Smooth muscle cell (in vitro differentiated cells): ENCODE measurements at regions not wholly inside any gene's neighbourhood (a gene's known extent, or its start where the extent isn't known, plus 50 kb on each side); places are given as distances from the start of the nearest gene placed in this dataset.

ENCODE experiments used
- DNase-seq: peaks from one replicate; lab custom pipeline; 2025; ENCODE audit not compliant: unreplicated experiment; lab: John Stamatoyannopoulos, UW
- H2AFZ ChIP-seq: fragments of 200-600 bp; sonication (generic); 2 replicates; pipeline ENCODE4 v1.6.0; 2016; ENCODE audit warnings: antibody characterized with exemption, low read depth, mild to moderate bottlenecking
- H3F3A ChIP-seq: fragments of 200-600 bp; sonication (generic); 2 replicates; pipeline ENCODE4 v1.6.0; 2017; ENCODE audit warnings: antibody characterized with exemption, low read depth
- H3K27ac ChIP-seq: fragments of 200-600 bp; sonication (generic); 2 replicates; pipeline ENCODE4 v1.5.1; 2016; ENCODE audit warnings: low read depth, mild to moderate bottlenecking
- H3K27me3 ChIP-seq: fragments of 200-600 bp; sonication (generic); 2 replicates; pipeline ENCODE4 v1.6.1; 2016; ENCODE audit warnings: low read depth, mild to moderate bottlenecking
- H3K36me3 ChIP-seq: fragments of 200-600 bp; sonication (generic); 2 replicates; pipeline ENCODE4 v1.5.1; 2016; ENCODE audit warnings: low read depth
- H3K4me1 ChIP-seq: fragments of 200-600 bp; sonication (generic); 2 replicates; pipeline ENCODE4 v1.5.1; 2016; ENCODE audit warnings: low read depth
- H3K4me2 ChIP-seq: fragments of 200-600 bp; sonication (generic); 2 replicates; pipeline ENCODE4 v1.6.0; 2016; ENCODE audit warnings: mild to moderate bottlenecking
- H3K4me3 ChIP-seq: fragments of 200-600 bp; sonication (generic); 2 replicates; pipeline ENCODE4 v1.5.1; 2016; ENCODE audit warnings: mild to moderate bottlenecking
- H3K79me2 ChIP-seq: fragments of 200-600 bp; sonication (generic); 2 replicates; pipeline ENCODE4 v1.6.0; 2016; ENCODE audit warnings: low read depth, mild to moderate bottlenecking
- H3K9ac ChIP-seq: fragments of 200-600 bp; sonication (generic); 2 replicates; pipeline ENCODE4 v1.6.0; 2016; ENCODE audit warnings: low read depth
- H3K9me3 ChIP-seq: fragments of 200-600 bp; sonication (generic); replicated peaks from 2 replicates; pipeline ENCODE4 v1.5.1; 2016; ENCODE audit warnings: low read depth
- H4K20me1 ChIP-seq: fragments of 200-600 bp; sonication (generic); 2 replicates; pipeline ENCODE4 v1.6.0; 2016; ENCODE audit warnings: low read depth
- CTCF ChIP-seq: fragments of 200-600 bp; sonication (generic); IDR thresholded peaks from 2 replicates; pipeline ENCODE4 v1.5.1; 2017; ENCODE audit warnings: borderline replicate concordance, mild to moderate bottlenecking, antibody characterized with exemption; ENCODE audit not compliant: insufficient read depth, poor library complexity, severe bottlenecking
- WGBS: methylation state at CpG from one replicate; pipeline ENCODE4 v1.1.7; 2016; ENCODE audit warnings: low lambda C conversion rate; 5-methylcytosine and 5-hydroxymethylcytosine counted together

GRCh38 chr12:124487066-124487833, 80.2 kb downstream of the NCOR2 start:
- Histone ChIP-seq H3K9ac (peak overlapping the region; percentile 15), H4K20me1 (peaks cover 100% of the 10 kb centered on the region), H3K4me2 (peak overlapping the region; percentile 40), H3K27me3 (no peaks in the 10 kb centered on the region), H3K36me3 (no peaks in the 10 kb centered on the region), H3K4me3 (no peak overlapping the region), H3K4me1 (no peaks in the 10 kb centered on the region), H3K9me3 (no peaks in the 10 kb centered on the region), H3K27ac (peak overlapping the region; percentile 72), H3F3A (peaks cover 6% of the 10 kb centered on the region), H3K79me2 (peaks cover 64% of the 10 kb centered on the region), H2AFZ (no peak overlapping the region)
- WGBS, result 54% methylated on average over 27 of the region's 27 CpGs
- no peak for TF ChIP-seq CTCF
- DNase-seq, result no peak

- no peak for DNase-seq
- no peak overlapping the region for H3K9ac ChIP-seq
- no peaks in the 10 kb centered on the region for H3K9me3 ChIP-seq
- no peak for TF ChIP-seq CTCF
- no peak overlapping the region for H2AFZ ChIP-seq
- 79% methylated on average over 18 of the region's 26 CpGs for WGBS
- H3K27me3 ChIP-seq, result no peaks in the 10 kb centered on the region
- H4K20me1 ChIP-seq, result peaks cover 100% of the 10 kb centered on the region
- no peaks in the 10 kb centered on the region for H3K4me1 ChIP-seq
- no peak overlapping the region for H3K4me2 ChIP-seq
- peaks cover 6% of the 10 kb centered on the region for H3F3A ChIP-seq
- peaks cover 57% of the 10 kb centered on the region for H3K79me2 ChIP-seq
- H3K4me3 ChIP-seq, result no peak overlapping the region
- H3K27ac ChIP-seq, result no peak overlapping the region
- no peaks in the 10 kb centered on the region for H3K36me3 ChIP-seq
Observed at GRCh38 chr12:124486346-124486963, 81.0 kb downstream of the NCOR2 start.

GRCh38 chr12:124485371-124485770, 82.0 kb downstream of the NCOR2 start:
- Histone ChIP-seq H3K4me2 (no peak overlapping the region), H3F3A (peaks cover 6% of the 10 kb centered on the region), H2AFZ (no peak overlapping the region), H3K27ac (no peak overlapping the region), H3K4me3 (no peak overlapping the region), H3K36me3 (no peaks in the 10 kb centered on the region), H4K20me1 (peaks cover 100% of the 10 kb centered on the region), H3K27me3 (no peaks in the 10 kb centered on the region), H3K9ac (no peak overlapping the region), H3K4me1 (peaks cover 1% of the 10 kb centered on the region), H3K9me3 (no peaks in the 10 kb centered on the region), H3K79me2 (peaks cover 46% of the 10 kb centered on the region)
- TF ChIP-seq CTCF, result no peak
- WGBS, result 94% methylated on average over 18 of the region's 18 CpGs
- no peak for DNase-seq
